Fibroblast of gingiva (primary cell): ENCODE measurements at regions not wholly inside any gene's neighbourhood (a gene's known extent, or its start where the extent isn't known, plus 50 kb on each side); places are given as distances from the start of the nearest gene placed in this dataset.
"Not testable (repeated sequence)": the region's sequence is repeated elsewhere in the genome, so short reads cannot be mapped to it uniquely, and the experiment has no call there.

Source experiments
- DNase-seq: peaks from one replicate; pipeline ENCODE4 v3.0.0-alpha.2; 2011; ENCODE audit warnings: low read depth

DNA sequence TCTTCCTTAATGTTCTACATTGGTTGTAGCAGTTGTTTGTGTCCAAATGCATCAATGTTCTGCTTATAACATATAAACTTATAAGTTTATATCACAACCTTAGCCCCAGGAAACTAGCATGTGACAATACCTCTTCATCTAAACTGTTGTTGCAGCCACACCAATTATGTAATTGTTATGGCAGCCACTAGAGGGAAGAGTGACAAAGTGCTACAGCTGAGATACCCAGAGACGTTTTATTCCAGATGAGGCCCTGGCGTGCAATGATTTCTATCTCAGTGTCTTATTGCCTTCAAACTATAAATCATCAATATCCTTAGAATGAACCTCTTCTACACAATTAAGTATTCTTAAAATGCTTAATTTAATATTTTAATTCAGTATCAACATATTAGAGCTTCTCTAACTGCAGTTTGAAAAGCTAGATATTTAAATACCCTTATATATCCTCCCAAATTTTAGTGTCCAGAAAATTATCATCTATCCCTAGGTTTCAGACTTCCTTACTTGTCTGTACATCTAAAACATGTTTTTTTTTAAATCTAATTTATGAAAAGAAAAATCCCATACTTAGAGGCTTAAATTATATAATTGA is 171.6 kb downstream of the PCDH10 start:
- peak; percentile 9 for DNase-seq

DNA sequence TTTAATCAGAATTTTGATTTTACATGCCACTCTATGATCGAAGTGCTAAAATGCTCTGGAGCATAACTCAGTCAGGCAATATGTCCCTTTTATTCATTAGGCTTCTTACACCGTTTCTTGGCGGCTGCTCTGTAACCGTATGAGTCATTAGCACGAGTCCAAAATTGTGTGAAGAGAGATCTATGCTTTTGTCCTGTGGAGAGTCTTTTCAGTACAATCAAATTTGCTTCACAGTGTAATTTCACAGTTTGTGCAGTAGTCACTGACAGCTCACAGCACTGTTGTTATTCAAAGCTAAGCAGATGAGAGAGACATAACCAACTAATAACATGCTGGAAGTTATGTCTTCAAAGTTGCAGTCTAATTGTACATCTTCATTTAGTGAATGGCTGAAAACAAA is 167.8 kb downstream of the PCDH10 start:
- peak; percentile 4 for DNase-seq

- no peak for DNase-seq
These were observed 165.9 kb downstream of the PCDH10 start for GRCh38 chr4:133314991-133315390.

GRCh38 chr4:133287396-133287795 is 138.3 kb downstream of the PCDH10 start:
- no peak for DNase-seq

DNA sequence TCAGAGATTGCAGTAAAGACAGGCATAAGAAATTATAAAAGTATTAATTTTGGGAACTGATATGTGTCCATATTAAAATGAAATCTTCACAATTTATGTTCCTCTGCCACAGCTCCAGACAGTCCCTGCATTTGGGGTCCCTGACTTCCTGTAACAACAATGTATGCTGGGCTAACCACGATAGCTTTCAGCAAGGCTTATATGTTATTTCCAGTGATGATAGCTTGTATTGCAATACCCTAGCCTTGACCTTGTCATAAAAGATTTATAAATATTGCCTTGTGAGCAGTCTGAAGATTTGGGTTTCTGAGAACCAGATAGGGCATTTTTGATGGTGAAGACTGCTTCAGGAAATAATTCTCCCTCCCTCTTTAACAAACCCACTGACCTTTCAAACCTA is 129.5 kb downstream of the PCDH10 start:
- DNase-seq = no peak

GRCh38 chr4:133277940-133278339 is 128.8 kb downstream of the PCDH10 start:
- DNase-seq = not testable (repeated sequence)

DNA sequence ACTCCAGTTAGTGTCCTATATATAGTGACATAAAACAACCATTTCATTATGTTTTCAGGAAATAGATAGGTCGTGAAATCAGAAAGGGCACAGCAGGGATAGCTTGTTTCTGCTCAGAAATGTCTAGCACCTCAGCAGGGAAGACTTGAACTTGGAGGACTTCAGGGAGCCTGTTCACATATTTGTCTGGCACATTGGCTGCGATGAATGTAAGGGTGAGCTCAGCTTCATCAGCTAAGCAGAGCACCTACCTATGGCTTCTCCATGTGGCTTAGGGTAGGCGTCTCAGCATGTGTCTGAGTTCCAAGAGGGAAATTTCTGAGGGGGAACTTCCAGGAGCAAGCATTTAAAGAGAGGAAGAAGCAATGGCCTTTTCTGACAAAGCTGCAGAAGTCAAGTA is 126.2 kb downstream of the PCDH10 start:
- no peak for DNase-seq

GRCh38 chr4:133273401-133273800 is 124.3 kb downstream of the PCDH10 start:
- no peak for DNase-seq

- DNase-seq = peak; percentile 1
These were observed 121.0 kb downstream of the PCDH10 start for GRCh38 chr4:133270021-133270570.

DNA sequence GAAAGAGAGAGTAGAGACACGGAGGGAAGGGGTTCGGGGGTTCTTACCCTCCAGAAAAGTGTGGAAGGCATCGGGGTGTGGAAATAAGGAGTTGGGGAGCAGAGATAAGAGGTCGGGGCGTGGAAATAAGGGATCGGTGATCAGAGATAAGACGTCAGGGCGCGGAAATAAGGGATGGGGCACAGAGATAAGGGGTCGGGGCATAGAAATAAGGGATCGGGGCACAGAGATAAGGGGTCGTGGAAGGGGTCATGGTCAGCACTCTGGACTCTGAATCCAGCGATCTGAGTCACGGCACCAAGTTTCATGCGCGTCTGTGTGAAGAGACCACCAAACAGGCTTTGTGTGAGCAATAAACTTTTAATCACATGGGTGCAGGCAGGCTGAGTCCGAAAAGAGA is 119.1 kb downstream of the PCDH10 start:
- no peak for DNase-seq

- DNase-seq = not testable (repeated sequence)
These were observed 118.4 kb downstream of the PCDH10 start for GRCh38 chr4:133267506-133267905.

DNA sequence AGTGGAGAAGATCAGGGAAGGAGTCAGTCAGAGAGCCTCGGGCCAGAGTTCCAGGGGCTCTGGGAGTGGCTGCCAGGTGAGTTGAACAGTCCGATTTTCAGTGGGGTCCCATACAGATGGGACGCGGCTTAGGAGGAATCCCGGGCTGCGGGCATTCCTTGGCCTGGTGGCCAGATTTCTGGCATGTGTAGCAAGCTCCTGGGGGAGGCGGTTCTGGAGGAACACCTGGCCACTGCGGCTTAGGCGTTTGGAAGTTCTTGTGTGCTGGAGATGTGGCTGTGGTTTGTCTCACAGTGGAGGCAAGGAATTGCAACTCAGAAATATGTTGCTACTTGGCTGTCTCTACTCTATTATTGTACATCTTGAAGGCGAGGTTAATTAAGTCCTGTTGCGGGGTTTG is 117.9 kb downstream of the PCDH10 start:
- not testable (repeated sequence) for DNase-seq

DNA sequence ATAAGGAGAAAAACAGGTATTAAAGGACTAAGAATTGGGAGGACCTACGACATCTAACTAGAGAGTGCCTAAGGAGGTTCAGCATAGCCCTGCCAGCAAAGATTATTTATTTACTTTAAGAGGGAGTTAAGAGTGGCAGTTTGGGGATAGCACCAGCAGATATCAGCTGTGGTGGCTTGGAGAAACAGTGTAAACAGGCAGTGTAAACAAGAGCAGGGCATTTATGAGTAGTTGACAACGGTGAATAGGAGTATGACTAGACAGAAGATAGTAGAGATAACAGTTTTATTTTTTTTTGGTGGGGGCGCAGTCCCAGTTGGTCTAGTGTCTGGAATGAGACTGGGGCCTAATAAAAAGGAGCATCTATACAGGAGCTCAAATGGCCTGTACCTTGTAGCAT is 115.2 kb downstream of the PCDH10 start:
- not testable (repeated sequence) for DNase-seq

- DNase-seq = no peak
These were observed 114.0 kb downstream of the PCDH10 start for GRCh38 chr4:133263104-133263503.

DNA sequence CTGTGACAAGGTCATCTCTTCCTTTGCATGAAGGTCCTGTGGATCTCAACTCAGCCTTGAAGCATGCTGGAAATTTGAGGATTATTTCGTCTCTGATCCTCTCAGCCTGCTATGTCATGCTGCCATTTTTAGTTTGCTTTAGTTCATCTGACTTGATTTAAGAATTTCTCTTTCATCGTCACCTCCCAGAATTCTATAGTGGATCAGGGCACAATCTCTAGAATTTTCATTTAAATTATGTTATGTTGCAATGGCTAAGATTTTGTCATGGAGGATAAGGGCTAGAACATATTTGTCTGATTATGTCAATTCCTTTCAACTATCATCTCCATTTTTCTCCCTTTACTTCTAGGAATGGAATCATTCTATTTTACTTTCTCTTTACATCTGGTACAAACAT is 98.8 kb downstream of the PCDH10 start:
- no peak for DNase-seq

DNA sequence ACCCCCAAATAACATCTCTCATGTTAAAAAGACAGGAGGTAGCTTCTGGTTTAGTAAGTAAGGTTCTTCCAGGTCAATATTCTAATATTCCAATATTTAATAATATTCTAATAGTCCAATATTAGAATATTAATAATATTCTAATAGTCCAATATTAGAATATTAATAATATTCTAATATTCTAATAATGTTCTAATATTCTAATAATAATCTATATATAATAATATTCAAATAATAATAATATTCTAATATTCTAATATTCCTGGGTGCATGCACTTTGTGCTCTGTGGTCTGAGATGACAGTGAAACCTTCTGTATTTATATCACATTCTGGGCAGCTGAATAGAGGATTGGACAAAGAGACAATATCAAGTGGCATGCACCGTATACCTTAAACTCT is 96.1 kb downstream of the PCDH10 start:
- DNase-seq = no peak
